HEK293 (cell line): ENCODE measurements at regions not wholly inside any gene's neighbourhood (a gene's known extent, or its start where the extent isn't known, plus 50 kb on each side); places are given as distances from the start of the nearest gene placed in this dataset.

Experiments
- SETDB1 ChIP-seq: IDR thresholded peaks from one replicate; pipeline ENCODE4 v1.6.1; 2017; ENCODE audit warnings: mild to moderate bottlenecking, low read length, moderate library complexity, mixed read lengths; ENCODE audit not compliant: insufficient read length
- TCF7L2 ChIP-seq: IDR thresholded peaks from 2 replicates; pipeline ENCODE4 v1.6.1; 2011; ENCODE audit warnings: low read depth, mild to moderate bottlenecking, inconsistent platforms, low read length, moderate library complexity, borderline replicate concordance
- ZBTB17 ChIP-seq: fragments of 450-650 bp; formaldehyde crosslinking; IDR thresholded peaks from 2 replicates; pipeline ENCODE4 v1.5.1; 2016; ENCODE audit warnings: missing biosample characterization, missing genetic modification characterization
- ZBTB21 ChIP-seq: fragments of 450-650 bp; formaldehyde crosslinking; IDR thresholded peaks from 2 replicates; pipeline ENCODE4 v1.5.1; 2017; ENCODE audit warnings: missing biosample characterization, missing genetic modification characterization
- ZBTB7A ChIP-seq: fragments of 450-650 bp; formaldehyde crosslinking; IDR thresholded peaks from 2 replicates; pipeline ENCODE4 v1.5.1; 2016; ENCODE audit warnings: low read depth, missing biosample characterization, missing genetic modification characterization
- ZNF146 ChIP-seq: fragments of 450-650 bp; formaldehyde crosslinking; IDR thresholded peaks from 2 replicates; pipeline ENCODE4 v1.5.1; 2016; ENCODE audit warnings: missing biosample characterization, missing genetic modification characterization
- ZNF24 ChIP-seq: fragments of 450-650 bp; formaldehyde crosslinking; IDR thresholded peaks from 2 replicates; pipeline ENCODE4 v1.5.1; 2016; ENCODE audit warnings: missing biosample characterization, missing genetic modification characterization
- ZNF292 ChIP-seq: fragments of 450-650 bp; formaldehyde crosslinking; IDR thresholded peaks from 2 replicates; pipeline ENCODE4 v1.5.1; 2016; ENCODE audit warnings: low read depth, missing biosample characterization, missing genetic modification characterization, borderline replicate concordance
- ZNF324 ChIP-seq: fragments of 450-650 bp; formaldehyde crosslinking; IDR thresholded peaks from 2 replicates; pipeline ENCODE4 v1.5.1; 2016; ENCODE audit warnings: missing biosample characterization, missing genetic modification characterization
- TF ChIP-seq, protein P1 (sequence below): fragments of 450-650 bp; formaldehyde crosslinking; IDR thresholded peaks from 2 replicates; pipeline ENCODE4 v1.5.1; 2016; ENCODE audit warnings: missing biosample characterization, missing genetic modification characterization
- TF ChIP-seq, protein P2 (sequence below): fragments of 450-650 bp; formaldehyde crosslinking; IDR thresholded peaks from 2 replicates; pipeline ENCODE4 v1.5.1; 2016; ENCODE audit warnings: missing biosample characterization, missing genetic modification characterization

GRCh38 chr13:64753233-64754000 is 2476.7 kb downstream of the PCDH9 start:
- TF ChIP-seq, protein P1, sequence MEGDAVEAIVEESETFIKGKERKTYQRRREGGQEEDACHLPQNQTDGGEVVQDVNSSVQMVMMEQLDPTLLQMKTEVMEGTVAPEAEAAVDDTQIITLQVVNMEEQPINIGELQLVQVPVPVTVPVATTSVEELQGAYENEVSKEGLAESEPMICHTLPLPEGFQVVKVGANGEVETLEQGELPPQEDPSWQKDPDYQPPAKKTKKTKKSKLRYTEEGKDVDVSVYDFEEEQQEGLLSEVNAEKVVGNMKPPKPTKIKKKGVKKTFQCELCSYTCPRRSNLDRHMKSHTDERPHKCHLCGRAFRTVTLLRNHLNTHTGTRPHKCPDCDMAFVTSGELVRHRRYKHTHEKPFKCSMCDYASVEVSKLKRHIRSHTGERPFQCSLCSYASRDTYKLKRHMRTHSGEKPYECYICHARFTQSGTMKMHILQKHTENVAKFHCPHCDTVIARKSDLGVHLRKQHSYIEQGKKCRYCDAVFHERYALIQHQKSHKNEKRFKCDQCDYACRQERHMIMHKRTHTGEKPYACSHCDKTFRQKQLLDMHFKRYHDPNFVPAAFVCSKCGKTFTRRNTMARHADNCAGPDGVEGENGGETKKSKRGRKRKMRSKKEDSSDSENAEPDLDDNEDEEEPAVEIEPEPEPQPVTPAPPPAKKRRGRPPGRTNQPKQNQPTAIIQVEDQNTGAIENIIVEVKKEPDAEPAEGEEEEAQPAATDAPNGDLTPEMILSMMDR (tag by site-specific recombination), result no peak
- TF ChIP-seq ZNF146 (no peak), ZNF24 (tag by site-specific recombination) (no peak), TCF7L2 (no peak), ZNF292 (tag by site-specific recombination) (no peak), ZNF324 (no peak), SETDB1 (no peak), ZBTB7A (tag by site-specific recombination) (no peak), ZBTB21 (tag by site-specific recombination) (no peak), ZBTB17 (no peak)
- TF ChIP-seq, protein P2, sequence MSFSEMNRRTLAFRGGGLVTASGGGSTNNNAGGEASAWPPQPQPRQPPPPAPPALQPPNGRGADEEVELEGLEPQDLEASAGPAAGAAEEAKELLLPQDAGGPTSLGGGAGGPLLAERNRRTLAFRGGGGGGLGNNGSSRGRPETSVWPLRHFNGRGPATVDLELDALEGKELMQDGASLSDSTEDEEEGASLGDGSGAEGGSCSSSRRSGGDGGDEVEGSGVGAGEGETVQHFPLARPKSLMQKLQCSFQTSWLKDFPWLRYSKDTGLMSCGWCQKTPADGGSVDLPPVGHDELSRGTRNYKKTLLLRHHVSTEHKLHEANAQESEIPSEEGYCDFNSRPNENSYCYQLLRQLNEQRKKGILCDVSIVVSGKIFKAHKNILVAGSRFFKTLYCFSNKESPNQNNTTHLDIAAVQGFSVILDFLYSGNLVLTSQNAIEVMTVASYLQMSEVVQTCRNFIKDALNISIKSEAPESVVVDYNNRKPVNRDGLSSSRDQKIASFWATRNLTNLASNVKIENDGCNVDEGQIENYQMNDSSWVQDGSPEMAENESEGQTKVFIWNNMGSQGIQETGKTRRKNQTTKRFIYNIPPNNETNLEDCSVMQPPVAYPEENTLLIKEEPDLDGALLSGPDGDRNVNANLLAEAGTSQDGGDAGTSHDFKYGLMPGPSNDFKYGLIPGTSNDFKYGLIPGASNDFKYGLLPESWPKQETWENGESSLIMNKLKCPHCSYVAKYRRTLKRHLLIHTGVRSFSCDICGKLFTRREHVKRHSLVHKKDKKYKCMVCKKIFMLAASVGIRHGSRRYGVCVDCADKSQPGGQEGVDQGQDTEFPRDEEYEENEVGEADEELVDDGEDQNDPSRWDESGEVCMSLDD (tag by site-specific recombination), result no peak
